H1 (cell line): ENCODE measurements at regions not wholly inside any gene's neighbourhood (a gene's known extent, or its start where the extent isn't known, plus 50 kb on each side); places are given as distances from the start of the nearest gene placed in this dataset.
"Not testable (repeated sequence)": the region's sequence is repeated elsewhere in the genome, so short reads cannot be mapped to it uniquely, and the experiment has no call there.

Experiments
- CTCF ChIP-seq, 3 experiments: IDR thresholded peaks; 1 replicate in 2 of 3; 2 replicates in 1 of 3; pipeline versions ENCODE4 v1.5.1 to v1.6.1; 2011; ENCODE audit warnings: low read length in 3 of 3, mild to moderate bottlenecking in 3 of 3, inconsistent platforms in 2 of 3, low read depth in 1 of 3, moderate library complexity in 1 of 3; ENCODE audit not compliant: insufficient read depth in 1 of 3; ENCODE audit errors: control extremely low read depth in 1 of 3
- POLR2A ChIP-seq, 2 experiments: IDR thresholded peaks; 1 replicate in 1 of 2; 2 replicates in 1 of 2; pipeline ENCODE4 v1.6.1; 2011; ENCODE audit warnings: low read depth in 2 of 2, low read length in 2 of 2, mild to moderate bottlenecking in 2 of 2; ENCODE audit errors: control extremely low read depth in 1 of 2
- POLR2AphosphoS5 ChIP-seq: IDR thresholded peaks from 2 replicates; pipeline ENCODE4 v1.6.1; 2011; ENCODE audit warnings: low read depth, low read length
- POU5F1 ChIP-seq: IDR thresholded peaks from 2 replicates; pipeline ENCODE4 v1.6.1; 2011; ENCODE audit warnings: low read depth, mild to moderate bottlenecking, low read length, moderate library complexity
- SAP30 ChIP-seq: fragments of 300-600 bp; sonication (generic); IDR thresholded peaks from 2 replicates; pipeline ENCODE4 v1.7.1; 2012; ENCODE audit warnings: low read length, moderate library complexity, mild to moderate bottlenecking, inconsistent platforms; ENCODE audit not compliant: insufficient read depth, insufficient replicate concordance
- SP1 ChIP-seq: IDR thresholded peaks from 2 replicates; pipeline ENCODE4 v1.6.1; 2011; ENCODE audit warnings: low read depth, low read length
- TBP ChIP-seq: IDR thresholded peaks from 2 replicates; pipeline ENCODE4 v1.6.1; 2011; ENCODE audit warnings: low read depth, low read length, improper control_type of control experiment
- TCF12 ChIP-seq: IDR thresholded peaks from 2 replicates; pipeline ENCODE4 v1.6.1; 2011; ENCODE audit warnings: low read depth, mild to moderate bottlenecking, low read length

DNA sequence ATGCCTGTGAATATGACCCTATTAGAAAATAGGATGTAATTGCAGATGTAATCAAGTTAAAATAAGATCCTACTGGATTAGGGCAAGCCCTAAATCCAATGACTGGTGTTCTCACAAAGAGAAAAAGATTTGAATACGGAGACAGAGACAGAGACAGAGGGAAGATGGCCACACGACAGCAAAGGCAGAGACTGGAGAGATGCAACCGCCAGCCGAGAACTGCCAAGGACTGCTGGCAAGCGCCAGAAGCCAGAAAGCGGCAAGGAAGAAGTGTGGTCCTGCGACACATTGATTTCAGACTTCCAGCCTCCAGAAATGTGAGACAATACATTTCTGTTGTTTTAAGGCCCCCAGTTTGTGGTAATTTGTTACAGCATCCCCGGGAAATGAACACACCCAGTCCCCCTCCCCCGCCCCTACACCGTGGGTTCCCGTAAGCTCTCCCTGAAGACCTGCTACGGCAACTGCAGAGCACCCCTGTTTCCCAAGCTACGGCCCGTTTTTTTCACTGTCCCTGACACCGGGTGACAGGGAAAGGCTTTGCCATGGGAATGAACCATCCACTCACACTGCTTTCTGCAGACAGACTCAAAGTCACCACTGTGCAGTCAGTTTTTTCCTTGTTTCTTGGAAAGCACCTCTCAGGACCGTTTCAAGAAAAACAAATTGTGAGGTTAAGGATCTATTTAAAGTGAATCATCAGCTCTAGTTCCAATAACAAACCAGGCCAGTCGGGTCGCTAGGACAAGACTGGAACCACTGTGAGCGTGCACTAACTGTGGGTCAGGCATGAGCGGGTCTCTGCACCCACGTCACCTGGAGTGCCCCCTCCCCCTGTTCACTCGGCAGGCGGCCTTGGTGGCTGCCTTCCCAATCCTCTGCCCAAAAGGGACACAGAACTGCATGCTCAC, 199.2 kb upstream of the IRF2BP2 start:
- TF ChIP-seq TBP; SAP30; POLR2A (IDR thresholded peaks at IDR 0.05; ENCODE audit: control extremely low read depth in 1 of 2, low read depth in 2 of 2, low read length in 2 of 2); SP1; POU5F1; CTCF (IDR thresholded peaks at IDR 0.05; ENCODE audit: control extremely low read depth in 1 of 3, insufficient read depth in 1 of 3, low read depth in 1 of 3, low read length in 3 of 3); POLR2AphosphoS5; TCF12: not testable (repeated sequence)
